GM19238 (cell line): ENCODE measurements at regions not wholly inside any gene's neighbourhood (a gene's known extent, or its start where the extent isn't known, plus 50 kb on each side); places are given as distances from the start of the nearest gene placed in this dataset.
"Not testable (repeated sequence)": the region's sequence is repeated elsewhere in the genome, so short reads cannot be mapped to it uniquely, and the experiment has no call there.

Experiments
- DNase-seq: peaks from one replicate; pipeline ENCODE4 v3.0.0; 2011; ENCODE audit warnings: low spot score; ENCODE audit not compliant: insufficient read length

- DNase-seq = not testable (repeated sequence)
Observed at GRCh38 chr16:16561532-16561931, 182.6 kb downstream of the NPIPA7 start.

- not testable (repeated sequence) for DNase-seq
Observed at GRCh38 chr16:16563962-16564361, 185.0 kb downstream of the NPIPA7 start.

DNA sequence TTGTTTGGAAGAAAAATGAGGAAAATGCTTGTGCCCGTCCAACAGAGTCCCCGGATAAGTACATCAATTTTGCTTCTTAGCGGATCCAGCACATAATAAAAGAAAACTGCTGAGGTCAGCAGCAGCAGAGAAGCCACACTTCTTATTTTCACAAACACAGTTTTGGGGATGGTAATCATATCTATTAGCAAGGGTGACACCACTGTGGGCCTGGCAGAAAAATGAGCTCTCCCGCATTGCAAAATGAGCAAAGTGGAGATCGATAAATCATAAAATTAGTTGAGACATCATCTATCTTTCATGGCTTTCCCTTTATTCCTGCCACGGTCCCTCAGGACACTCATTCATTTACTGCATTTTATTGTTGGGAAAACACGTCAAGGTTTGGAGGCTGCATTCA lies 186.4 kb downstream of the NPIPA7 start:
- not testable (repeated sequence) for DNase-seq

- not testable (repeated sequence) for DNase-seq
Observed at GRCh38 chr16:16570055-16570454, 191.1 kb downstream of the NPIPA7 start.

DNA sequence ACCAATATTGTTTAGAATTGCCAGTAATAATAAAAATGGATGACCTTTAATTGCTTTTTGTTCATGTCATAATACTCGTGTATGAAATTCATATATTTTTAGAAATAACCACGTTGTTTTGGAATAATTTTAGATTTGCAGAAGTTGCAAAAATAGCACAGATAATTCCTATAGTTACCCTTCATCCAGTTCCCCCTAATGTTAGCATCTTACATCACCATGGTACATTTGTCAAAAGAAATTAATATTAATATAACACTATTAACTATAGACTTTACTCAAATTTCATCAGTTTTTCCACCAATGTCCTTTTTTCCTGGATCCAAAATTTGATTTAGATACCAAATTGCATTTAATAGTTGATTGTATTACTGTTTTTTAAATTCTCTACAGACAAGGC lies 191.9 kb downstream of the NPIPA7 start:
- DNase-seq = not testable (repeated sequence)

- not testable (repeated sequence) for DNase-seq
Observed at GRCh38 chr16:16572130-16572774, 193.3 kb downstream of the NPIPA7 start.

- not testable (repeated sequence) for DNase-seq
Observed at GRCh38 chr16:16577062-16577461, 198.1 kb downstream of the NPIPA7 start.

- DNase-seq = no peak
Observed at GRCh38 chr16:16578701-16579100, 199.8 kb downstream of the NPIPA7 start.

DNA sequence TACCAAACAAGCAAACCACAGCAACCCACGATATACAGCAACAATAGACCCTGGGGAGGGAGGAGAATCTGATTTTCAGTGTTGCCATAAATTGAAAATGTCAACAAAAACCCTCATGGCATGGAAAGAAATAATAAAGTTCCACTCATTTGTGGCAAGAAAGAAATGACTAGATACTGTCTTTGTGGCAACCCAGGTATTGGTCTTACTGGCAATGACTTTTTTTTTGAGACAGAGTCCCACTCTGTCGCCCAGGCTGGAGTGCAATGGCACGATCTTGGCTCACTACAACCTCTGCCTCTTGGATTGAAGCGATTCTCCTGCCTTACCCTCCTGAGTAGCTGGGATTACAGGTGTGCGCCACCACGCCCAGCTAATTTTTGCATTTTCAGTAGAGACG lies 204.0 kb downstream of the NPIPA7 start:
- not testable (repeated sequence) for DNase-seq

- not testable (repeated sequence) for DNase-seq
Observed at GRCh38 chr16:16586073-16586651, 207.2 kb downstream of the NPIPA7 start.

GRCh38 chr16:16586969-16587368 lies 208.0 kb downstream of the NPIPA7 start:
- not testable (repeated sequence) for DNase-seq

GRCh38 chr16:16588436-16588835 lies 209.5 kb downstream of the NPIPA7 start:
- DNase-seq = not testable (repeated sequence)

DNA sequence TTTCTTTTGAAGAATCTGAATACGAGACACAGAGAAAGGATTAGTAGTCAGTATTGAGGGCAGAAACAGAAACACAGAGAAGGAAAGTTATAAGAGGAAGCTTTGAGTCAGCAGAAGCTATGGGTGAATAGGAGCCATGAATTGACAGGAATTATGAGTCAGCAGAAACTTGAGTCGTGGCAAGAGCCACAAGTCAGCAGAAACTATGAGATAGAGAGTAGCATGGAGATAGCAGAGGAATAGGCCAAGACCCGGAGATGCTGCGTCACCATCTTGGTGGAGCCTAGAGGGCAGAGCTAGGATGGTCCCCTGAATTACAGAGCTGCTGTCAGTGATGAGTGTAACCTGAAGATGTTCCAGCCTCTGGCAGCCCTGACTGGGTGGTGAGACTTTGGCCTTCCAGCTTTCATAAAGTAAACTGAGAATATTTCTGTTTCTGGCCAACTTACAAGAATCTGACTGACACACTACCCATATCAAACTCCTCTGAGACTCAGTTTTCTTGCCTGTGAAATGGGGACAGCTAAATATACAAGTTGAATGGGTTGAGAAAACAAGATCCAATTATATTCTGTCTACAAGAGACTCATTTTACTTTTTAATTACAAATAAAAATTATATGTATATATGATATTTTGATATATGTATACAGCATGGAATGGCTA lies 211.8 kb downstream of the NPIPA7 start:
- DNase-seq = not testable (repeated sequence)

- DNase-seq = not testable (repeated sequence)
Observed at GRCh38 chr16:16593156-16593863, 214.4 kb downstream of the NPIPA7 start.

- DNase-seq = not testable (repeated sequence)
Observed at GRCh38 chr16:16595029-16595718, 216.2 kb downstream of the NPIPA7 start.

- DNase-seq = not testable (repeated sequence)
Observed at GRCh38 chr16:16601239-16601638, 222.3 kb downstream of the NPIPA7 start.

DNA sequence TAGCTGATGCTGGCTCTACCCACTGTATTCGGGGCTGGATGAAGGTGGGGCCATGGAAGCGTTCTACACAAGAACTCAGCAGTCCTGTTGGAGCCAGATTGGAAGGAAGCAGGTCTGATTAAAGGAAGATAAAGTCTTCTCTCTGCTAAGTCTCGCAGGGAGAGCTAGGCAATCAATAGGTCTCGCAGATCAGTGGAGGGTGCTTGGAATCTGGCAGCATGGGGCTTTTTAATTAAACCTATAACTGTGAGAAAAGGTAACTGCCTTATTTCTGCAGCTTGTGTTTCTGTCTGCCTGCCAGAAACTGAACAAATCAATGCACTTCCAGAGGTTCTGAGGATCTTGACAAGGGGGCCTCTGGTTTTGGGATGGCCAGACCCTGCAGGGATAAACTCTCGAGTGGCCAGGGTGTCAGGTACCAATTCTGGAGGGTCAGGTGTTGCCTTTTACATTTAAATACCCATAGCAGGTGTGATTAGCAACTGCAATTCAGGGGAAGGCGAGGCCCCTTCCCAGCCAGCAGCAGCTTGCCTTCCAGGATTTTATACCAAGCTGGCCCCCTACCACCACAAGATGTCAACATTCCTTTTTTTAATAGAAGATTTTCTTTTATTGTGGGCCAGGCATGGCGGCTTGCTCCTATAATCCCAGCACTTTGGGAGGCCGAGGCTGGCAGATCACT lies 228.6 kb downstream of the NPIPA7 start:
- not testable (repeated sequence) for DNase-seq

- not testable (repeated sequence) for DNase-seq
Observed at GRCh38 chr16:16609627-16610026, 230.7 kb downstream of the NPIPA7 start.

- not testable (repeated sequence) for DNase-seq
Observed at GRCh38 chr16:16610389-16610967, 231.5 kb downstream of the NPIPA7 start.

DNA sequence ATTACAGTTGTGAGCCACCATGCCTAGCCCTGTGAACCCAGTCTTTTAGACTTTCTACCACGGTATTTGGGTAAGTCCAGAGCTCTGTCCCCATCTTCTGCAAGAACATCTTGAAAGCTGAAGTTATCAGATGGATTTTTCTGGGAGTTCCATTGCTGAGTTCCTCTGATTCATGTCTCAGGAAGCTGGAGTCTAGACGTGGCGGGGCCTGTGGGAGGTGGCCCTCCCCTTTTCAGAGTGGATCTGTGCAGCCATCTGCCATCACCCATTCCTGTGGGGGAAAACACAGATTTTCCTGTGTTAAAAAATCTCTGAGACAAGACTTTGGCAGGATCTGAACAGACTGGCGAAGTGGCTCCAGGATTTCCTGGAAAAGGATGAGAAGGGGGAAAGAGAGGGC lies 234.3 kb downstream of the NPIPA7 start:
- DNase-seq = not testable (repeated sequence)
